Fibroblast of lung (primary cell): ENCODE measurements at regions not wholly inside any gene's neighbourhood (a gene's known extent, or its start where the extent isn't known, plus 50 kb on each side); places are given as distances from the start of the nearest gene placed in this dataset.

ENCODE experiments used
- DNase-seq, 2 donors: peaks; one replicate each; pipeline versions ENCODE4 v3.0.0 to v3.0.0-alpha.2; 2010; ENCODE audit warnings: low read depth in 2 of 2
- H2AFZ ChIP-seq: 2 replicates; pipeline ENCODE4 v1.5.1; 2012; ENCODE audit warnings: low read length, control low read depth, inconsistent platforms
- H3K27ac ChIP-seq: 2 replicates; pipeline ENCODE4 v1.5.1; 2011; ENCODE audit warnings: low read length, control low read depth; ENCODE audit not compliant: insufficient read depth
- H3K27me3 ChIP-seq: 2 replicates; pipeline ENCODE4 v1.5.1; 2011; ENCODE audit warnings: mild to moderate bottlenecking, low read length; ENCODE audit not compliant: control insufficient read depth, insufficient read depth
- H3K36me3 ChIP-seq: 2 replicates; pipeline ENCODE4 v1.5.1; 2011; ENCODE audit warnings: low read length; ENCODE audit not compliant: control insufficient read depth, insufficient read depth
- H3K4me1 ChIP-seq: 2 replicates; pipeline ENCODE4 v1.5.1; 2011; ENCODE audit warnings: low read length; ENCODE audit not compliant: control insufficient read depth, insufficient read depth; ENCODE audit errors: extremely low read depth
- H3K4me2 ChIP-seq: 2 replicates; pipeline ENCODE4 v1.5.1; 2011; ENCODE audit warnings: low read length, control low read depth; ENCODE audit not compliant: insufficient read depth; ENCODE audit errors: extremely low read depth
- H3K4me3 ChIP-seq, 4 experiments: fragments of 200-600 bp in 1 of 4; sonication (generic) in 1 of 4; replicated peaks in 1 of 4; 2 replicates each; pipeline ENCODE4 v1.5.1; 2011 to 2016; ENCODE audit warnings: low read length in 4 of 4, low read depth in 3 of 4, mild to moderate bottlenecking in 3 of 4, control low read depth in 2 of 4, inconsistent platforms in 1 of 4, mixed read lengths in 1 of 4; ENCODE audit not compliant: insufficient read depth in 1 of 4; ENCODE audit errors: control extremely low read depth in 1 of 4
- H3K79me2 ChIP-seq: 2 replicates; pipeline ENCODE4 v1.5.1; 2012; ENCODE audit warnings: mild to moderate bottlenecking, low read length, inconsistent platforms; ENCODE audit not compliant: control insufficient read depth, insufficient read depth
- H3K9ac ChIP-seq: 2 replicates; pipeline ENCODE4 v1.5.1; 2011; ENCODE audit warnings: mild to moderate bottlenecking, low read length, control low read depth; ENCODE audit not compliant: insufficient read depth
- H3K9me3 ChIP-seq: 2 replicates; pipeline ENCODE4 v1.5.1; 2012; ENCODE audit warnings: low read depth, low read length; ENCODE audit not compliant: control insufficient read depth, insufficient read depth
- H4K20me1 ChIP-seq: 2 replicates; pipeline ENCODE4 v1.5.1; 2011; ENCODE audit warnings: low read length; ENCODE audit not compliant: control insufficient read depth, insufficient read depth; ENCODE audit errors: extremely low read depth
- CTCF ChIP-seq, 2 donors: IDR thresholded peaks in 1 of 2; conservative IDR thresholded peaks in 1 of 2; 1 replicate in 1 of 2; 2 replicates in 1 of 2; pipeline ENCODE4 v1.5.1; 2011 to 2012; ENCODE audit warnings: low read length in 2 of 2, control low read depth in 1 of 2, inconsistent platforms in 1 of 2, low read depth in 1 of 2, mild to moderate bottlenecking in 1 of 2
- EZH2 ChIP-seq: IDR thresholded peaks from 2 replicates; pipeline ENCODE4 v1.5.1; 2012; ENCODE audit warnings: low read length, control low read depth, mild to moderate bottlenecking; ENCODE audit errors: missing control alignments

- Histone ChIP-seq H3K27ac (no peak overlapping the region), H3K9ac (no peak overlapping the region), H3K9me3 (no peaks in the 10 kb centered on the region), H4K20me1 (no peaks in the 10 kb centered on the region), H3K27me3 (no peaks in the 10 kb centered on the region), H3K4me3 (no peak overlapping the region), H3K36me3 (no peaks in the 10 kb centered on the region), H3K4me2 (no peak overlapping the region), H3K79me2 (no peaks in the 10 kb centered on the region), H2AFZ (no peak overlapping the region), H3K4me1 (peaks cover 16% of the 10 kb centered on the region)
- no peak for TF ChIP-seq EZH2
- no peak for TF ChIP-seq CTCF (conservative IDR thresholded peaks at IDR 0.05 in 1 of 2, IDR thresholded peaks at IDR 0.05 in 1 of 2; ENCODE audit: low read depth in 1 of 2, low read length in 2 of 2)
- peak; percentile 82 to 98 for DNase-seq
Observed at GRCh38 chr17:27384261-27384701, 72.0 kb upstream of the KSR1 start.

- no peak overlapping the region for H3K4me2 ChIP-seq
- H3K27ac ChIP-seq, result no peak overlapping the region
- no peaks in the 10 kb centered on the region for H3K9me3 ChIP-seq
- no peaks in the 10 kb centered on the region for H3K27me3 ChIP-seq
- H3K9ac ChIP-seq, result no peak overlapping the region
- DNase-seq, result peak; percentile 15 to 53
- TF ChIP-seq EZH2 (no peak), CTCF (conservative IDR thresholded peaks at IDR 0.05 in 1 of 2, IDR thresholded peaks at IDR 0.05 in 1 of 2; ENCODE audit: low read depth in 1 of 2, low read length in 2 of 2) (no peak)
- no peaks in the 10 kb centered on the region for H3K36me3 ChIP-seq
- H3K79me2 ChIP-seq, result no peaks in the 10 kb centered on the region
- H2AFZ ChIP-seq, result no peak overlapping the region
- H3K4me3 ChIP-seq, result no peak overlapping the region
- no peaks in the 10 kb centered on the region for H4K20me1 ChIP-seq
- peaks cover 16% of the 10 kb centered on the region for H3K4me1 ChIP-seq
Observed at GRCh38 chr17:27384726-27385125, 71.5 kb upstream of the KSR1 start.

- TF ChIP-seq CTCF (conservative IDR thresholded peaks at IDR 0.05 in 1 of 2, IDR thresholded peaks at IDR 0.05 in 1 of 2; ENCODE audit: low read depth in 1 of 2, low read length in 2 of 2), result no peak
- no peak for TF ChIP-seq EZH2
- Histone ChIP-seq H3K4me2 (no peak overlapping the region), H3K4me3 (no peak overlapping the region), H3K9me3 (no peaks in the 10 kb centered on the region), H3K27me3 (no peaks in the 10 kb centered on the region), H2AFZ (no peak overlapping the region), H3K36me3 (no peaks in the 10 kb centered on the region), H3K27ac (no peak overlapping the region), H3K9ac (no peak overlapping the region), H3K4me1 (peaks cover 12% of the 10 kb centered on the region), H3K79me2 (no peaks in the 10 kb centered on the region), H4K20me1 (no peaks in the 10 kb centered on the region)
- DNase-seq, result no peak
Observed at GRCh38 chr17:27385626-27386025, 70.6 kb upstream of the KSR1 start.
